H9 (cell line): ENCODE measurements at regions not wholly inside any gene's neighbourhood (a gene's known extent, or its start where the extent isn't known, plus 50 kb on each side); places are given as distances from the start of the nearest gene placed in this dataset.

Experiments used
- DNase-seq: peaks from one replicate; pipeline ENCODE4 v3.0.0-alpha.2; 2017
- H2AFZ ChIP-seq: one replicate; pipeline ENCODE4 v1.6.1; 2013; ENCODE audit warnings: mild to moderate bottlenecking, low read length, control low read depth, moderate library complexity
- H2AK5ac ChIP-seq: 2 replicates; pipeline ENCODE4 v1.6.1; 2013; ENCODE audit warnings: low read length, control low read depth, mixed read lengths; ENCODE audit not compliant: insufficient read length
- H2BK120ac ChIP-seq: one replicate; pipeline ENCODE4 v1.6.1; 2013; ENCODE audit warnings: low read depth, mild to moderate bottlenecking, low read length, control low read depth, inconsistent platforms; ENCODE audit not compliant: poor library complexity, severe bottlenecking
- H2BK12ac ChIP-seq: 2 replicates; pipeline ENCODE4 v1.6.1; 2013; ENCODE audit warnings: low read length, control low read depth, mixed read lengths, low read depth; ENCODE audit not compliant: insufficient read length
- H2BK15ac ChIP-seq: 2 replicates; pipeline ENCODE4 v1.6.1; 2013; ENCODE audit warnings: low read depth, low read length, control low read depth
- H2BK20ac ChIP-seq: one replicate; pipeline ENCODE4 v1.6.1; 2013; ENCODE audit warnings: low read depth, mild to moderate bottlenecking, low read length, control low read depth, inconsistent platforms; ENCODE audit not compliant: poor library complexity, severe bottlenecking
- H2BK5ac ChIP-seq: 2 replicates; pipeline ENCODE4 v1.6.1; 2013; ENCODE audit warnings: low read length, control low read depth, mixed read lengths; ENCODE audit not compliant: insufficient read length
- H3K14ac ChIP-seq: 2 replicates; pipeline ENCODE4 v1.6.1; 2013; ENCODE audit warnings: low read length, control low read depth; ENCODE audit not compliant: insufficient read depth
- H3K18ac ChIP-seq: 2 replicates; pipeline ENCODE4 v1.6.1; 2013; ENCODE audit warnings: low read depth, mild to moderate bottlenecking, mixed read lengths, low read length, control low read depth; ENCODE audit not compliant: insufficient read length
- H3K23ac ChIP-seq: 2 replicates; pipeline ENCODE4 v1.6.1; 2013; ENCODE audit warnings: low read length, control low read depth, mixed read lengths, low read depth; ENCODE audit not compliant: insufficient read length
- H3K23me2 ChIP-seq: 2 replicates; pipeline ENCODE4 v1.6.1; 2013; ENCODE audit warnings: low read depth, mild to moderate bottlenecking, mixed read lengths, low read length, control low read depth; ENCODE audit not compliant: insufficient read length, poor library complexity, severe bottlenecking
- H3K27ac ChIP-seq: 2 replicates; pipeline ENCODE4 v1.5.1; 2013; ENCODE audit warnings: low read length, control low read depth, mixed read lengths, low read depth; ENCODE audit not compliant: insufficient read length
- H3K27me3 ChIP-seq: 2 replicates; pipeline ENCODE4 v1.6.1; 2013; ENCODE audit warnings: low read length, control low read depth, inconsistent platforms; ENCODE audit not compliant: insufficient read depth
- H3K4ac ChIP-seq: 2 replicates; pipeline ENCODE4 v1.6.1; 2013; ENCODE audit warnings: low read depth, mild to moderate bottlenecking, control low read depth, inconsistent platforms, low read length, moderate library complexity
- H3K4me1 ChIP-seq: 2 replicates; pipeline ENCODE4 v1.6.1; 2013; ENCODE audit warnings: low read length, control low read depth, inconsistent platforms; ENCODE audit not compliant: insufficient read depth
- H3K4me2 ChIP-seq: 2 replicates; pipeline ENCODE4 v1.6.1; 2013; ENCODE audit warnings: low read length, control low read depth, mixed read lengths; ENCODE audit not compliant: insufficient read length, insufficient read depth
- H3K56ac ChIP-seq: 2 replicates; pipeline ENCODE4 v1.6.1; 2013; ENCODE audit warnings: low read depth, mild to moderate bottlenecking, mixed read lengths, low read length, control low read depth; ENCODE audit not compliant: insufficient read length
- H3K79me1 ChIP-seq: 2 replicates; pipeline ENCODE4 v1.6.1; 2013; ENCODE audit warnings: low read depth, mild to moderate bottlenecking, moderate library complexity, low read length, control low read depth, inconsistent platforms; ENCODE audit not compliant: insufficient read depth, poor library complexity, severe bottlenecking
- H3K79me2 ChIP-seq: 2 replicates; pipeline ENCODE4 v1.6.1; 2013; ENCODE audit warnings: low read length, control low read depth, inconsistent platforms; ENCODE audit not compliant: insufficient read depth
- H3K9ac ChIP-seq: 2 replicates; pipeline ENCODE4 v1.6.1; 2013; ENCODE audit warnings: low read length, control low read depth, mixed read lengths; ENCODE audit not compliant: insufficient read length; ENCODE audit errors: extremely low read depth
- H3K9me3 ChIP-seq: one replicate; pipeline ENCODE4 v1.6.1; 2013; ENCODE audit warnings: low read depth, low read length, inconsistent platforms; ENCODE audit not compliant: control insufficient read depth
- H3T11ph ChIP-seq: one replicate; pipeline ENCODE4 v1.6.1; 2013; ENCODE audit warnings: mild to moderate bottlenecking, low read length, control low read depth, inconsistent platforms
- H4K20me1 ChIP-seq: one replicate; pipeline ENCODE4 v1.6.1; 2013; ENCODE audit not compliant: control insufficient read depth, insufficient read length, insufficient read depth
- H4K5ac ChIP-seq: 2 replicates; pipeline ENCODE4 v1.6.1; 2013; ENCODE audit warnings: low read depth, mild to moderate bottlenecking, mixed read lengths, low read length, control low read depth; ENCODE audit not compliant: insufficient read length
- H4K8ac ChIP-seq: replicated peaks from 2 replicates; pipeline ENCODE4 v1.6.1; 2013; ENCODE audit warnings: low read length, control low read depth, mixed read lengths, low read depth; ENCODE audit not compliant: insufficient read length
- H4K91ac ChIP-seq: 2 replicates; pipeline ENCODE4 v1.6.1; 2013; ENCODE audit warnings: low read depth, mild to moderate bottlenecking, moderate library complexity, mixed read lengths, low read length, control low read depth; ENCODE audit not compliant: insufficient read length
- H3K27ac Mint-ChIP-seq, 3 experiments: 2 replicates in 2 of 3; 3 replicates in 1 of 3; pipeline ENCODE4 v1.8.0; 2020 to 2021; ENCODE audit warnings: mixed read lengths in 3 of 3, mild to moderate bottlenecking in 1 of 3, moderate library complexity in 1 of 3
- H3K27me3 Mint-ChIP-seq: 2 replicates; pipeline ENCODE4 v1.8.0; 2021; ENCODE audit warnings: low read depth, mild to moderate bottlenecking, moderate library complexity, mixed read lengths
- H3K36me3 Mint-ChIP-seq, 3 experiments: 2 replicates in 2 of 3; 3 replicates in 1 of 3; pipeline ENCODE4 v1.8.0; 2020 to 2021; ENCODE audit warnings: low read depth in 3 of 3, mixed read lengths in 3 of 3; ENCODE audit not compliant: insufficient read depth in 1 of 3
- H3K4me1 Mint-ChIP-seq, 2 experiments: 2 replicates each; pipeline ENCODE4 v1.8.0; 2020; ENCODE audit warnings: mixed read lengths in 2 of 2
- H3K4me3 Mint-ChIP-seq, 2 experiments: 2 replicates in 1 of 2; 3 replicates in 1 of 2; pipeline ENCODE4 v1.8.0; 2020 to 2021; ENCODE audit warnings: mild to moderate bottlenecking in 2 of 2, mixed read lengths in 2 of 2, moderate library complexity in 1 of 2
- H3K9me3 Mint-ChIP-seq, 2 experiments: 2 replicates in 1 of 2; 3 replicates in 1 of 2; pipeline ENCODE4 v1.8.0; 2020; ENCODE audit warnings: mild to moderate bottlenecking in 2 of 2, mixed read lengths in 2 of 2, moderate library complexity in 1 of 2
- CTCF ChIP-seq: fragments of 200-600 bp; sonication (generic); conservative IDR thresholded peaks from 3 replicates; pipeline ENCODE4 v1.8.0; 2021; ENCODE audit warnings: antibody characterized with exemption, mild to moderate bottlenecking
- WGBS: extraction: QIAGEN DNeasy Blood & Tissue Kit; methylation state at CpG from one replicate; pipeline ENCODE4 v1.1.7; 2013; ENCODE audit warnings: missing lambda C conversion rate, low lambda C conversion rate, mixed read lengths; ENCODE audit not compliant: insufficient read length; ENCODE audit errors: extremely low coverage; 5-methylcytosine and 5-hydroxymethylcytosine counted together

- no peak overlapping the region for H3K23ac ChIP-seq
- no peaks in the 10 kb centered on the region for H3K9me3 ChIP-seq
- H2AK5ac ChIP-seq, result no peak overlapping the region
- H3T11ph ChIP-seq, result no peak overlapping the region
- Mint-ChIP-seq H3K4me1 (peaks cover 8 to 9% of the 10 kb centered on the region in 2 experiments), H3K27ac (peak overlapping the region in 2 of 3 experiments; percentile 91 to 97; a peak in 5 of 7 replicates), H3K36me3 (peaks cover 0 to 29% (median 3%) of the 10 kb centered on the region in 3 experiments; a peak in 5 of 7 replicates), H3K27me3 (no peaks in the 10 kb centered on the region), H3K9me3 (no peaks in the 10 kb centered on the region), H3K4me3 (peak overlapping the region; percentile 61 to 88)
- WGBS, result no CpG with 5 or more reads among the region's 5 CpGs
- H4K5ac ChIP-seq, result no peak overlapping the region
- H3K4ac ChIP-seq, result no peak overlapping the region
- H2BK120ac ChIP-seq, result no peak overlapping the region
- H3K18ac ChIP-seq, result no peak overlapping the region
- H3K27ac ChIP-seq, result no peak overlapping the region
- no peak overlapping the region for H2BK20ac ChIP-seq
- H3K14ac ChIP-seq, result no peak overlapping the region; the same call in 1 of the 2 replicates
- H4K20me1 ChIP-seq, result no peaks in the 10 kb centered on the region
- no peak overlapping the region for H2BK5ac ChIP-seq
- no peak overlapping the region for H3K56ac ChIP-seq
- H3K4me2 ChIP-seq, result peak overlapping the region; percentile 75
- peak overlapping the region; percentile 36 for H2AFZ ChIP-seq
- TF ChIP-seq CTCF, result no peak
- no peak overlapping the region for H4K91ac ChIP-seq
- H3K9ac ChIP-seq, result peak overlapping the region; percentile 91
- H3K23me2 ChIP-seq, result peaks cover 5% of the 10 kb centered on the region
- H3K27me3 ChIP-seq, result no peaks in the 10 kb centered on the region
- H3K79me2 ChIP-seq, result no peaks in the 10 kb centered on the region; the same call in 1 of the 2 replicates
- H2BK15ac ChIP-seq, result no peak overlapping the region
- H3K4me1 ChIP-seq, result no peaks in the 10 kb centered on the region
- H4K8ac ChIP-seq, result no peak overlapping the region
- no peaks in the 10 kb centered on the region for H3K79me1 ChIP-seq
- H2BK12ac ChIP-seq, result no peak overlapping the region
- peak; percentile 34 for DNase-seq
Observed at GRCh38 chr10:65571011-65571570, 1354.7 kb upstream of the LRRTM3 start.
